ENCODE measurements at regions not wholly inside any gene's neighbourhood (a gene's known extent, or its start where the extent isn't known, plus 50 kb on each side); places are given as distances from the start of the nearest gene placed in this dataset.
"Not testable (repeated sequence)": the region's sequence is repeated elsewhere in the genome, so short reads cannot be mapped to it uniquely, and the experiment has no call there.

DNA sequence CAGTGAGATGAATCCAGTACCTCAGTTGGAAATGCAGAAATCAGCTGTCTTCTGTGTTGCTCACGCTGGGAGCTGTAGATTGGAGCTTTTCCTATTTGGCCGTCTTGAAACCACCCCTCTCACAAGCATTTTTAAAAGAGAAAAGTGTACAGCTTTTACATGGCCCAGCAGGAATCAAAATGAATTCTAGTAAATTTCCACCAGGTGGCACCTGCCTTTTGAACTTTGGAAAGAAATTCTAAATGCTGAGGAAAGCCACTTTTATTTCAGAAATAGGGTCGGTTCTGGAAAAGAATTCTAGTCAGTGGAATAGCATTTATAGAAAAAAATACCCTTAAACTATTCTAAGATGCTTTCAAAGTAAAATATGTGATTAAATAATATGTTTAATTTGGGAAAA, 647.8 kb downstream of the CD109 start:
- no peak for DNase-seq (ENCODE audit: insufficient read length, low spot score)
- FAIRE-seq: no peak

DNA sequence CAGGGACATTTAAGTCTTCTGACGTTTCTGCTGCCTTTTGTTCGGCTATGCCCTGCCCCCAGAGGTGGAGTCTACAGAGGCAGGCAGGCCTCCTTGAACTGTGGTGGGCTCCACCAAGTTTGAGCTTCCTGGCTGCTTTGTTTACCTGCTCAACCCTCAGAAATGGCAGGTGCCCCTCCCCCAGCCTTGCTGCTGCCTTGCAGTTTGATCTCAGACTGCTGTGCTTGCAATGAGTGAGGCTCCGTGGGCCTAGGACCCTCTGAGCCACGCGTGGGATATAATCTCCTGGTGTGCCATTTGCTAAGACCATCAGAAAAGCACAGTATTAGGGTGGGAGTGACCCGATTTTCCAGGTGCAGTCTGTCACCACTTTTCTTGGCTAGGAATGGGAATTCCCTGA, 647.3 kb downstream of the CD109 start:
- not testable (repeated sequence) for FAIRE-seq; DNase-seq (ENCODE audit: insufficient read length, low spot score)

DNA sequence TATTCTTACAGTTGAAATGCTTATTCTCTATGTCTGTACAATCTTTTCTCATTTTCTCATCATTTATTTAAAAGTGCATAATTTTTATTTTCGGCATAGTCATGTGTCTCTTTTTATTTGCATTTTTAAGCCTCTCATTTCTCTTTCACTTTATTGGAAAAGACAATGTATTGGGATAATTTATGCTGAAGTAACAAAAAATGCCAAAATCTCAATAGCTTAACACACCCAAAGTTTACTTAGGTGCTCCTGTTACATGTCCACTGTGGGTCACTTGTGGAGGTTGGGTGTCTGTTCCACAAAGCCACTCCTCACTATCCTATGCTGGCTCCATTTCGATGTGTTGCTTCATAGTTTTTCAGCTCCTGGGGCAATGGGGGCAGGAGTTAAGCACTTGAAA, 638.7 kb downstream of the CD109 start:
- FAIRE-seq (no peak), DNase-seq (ENCODE audit: insufficient read length, low spot score) (no peak)

DNA sequence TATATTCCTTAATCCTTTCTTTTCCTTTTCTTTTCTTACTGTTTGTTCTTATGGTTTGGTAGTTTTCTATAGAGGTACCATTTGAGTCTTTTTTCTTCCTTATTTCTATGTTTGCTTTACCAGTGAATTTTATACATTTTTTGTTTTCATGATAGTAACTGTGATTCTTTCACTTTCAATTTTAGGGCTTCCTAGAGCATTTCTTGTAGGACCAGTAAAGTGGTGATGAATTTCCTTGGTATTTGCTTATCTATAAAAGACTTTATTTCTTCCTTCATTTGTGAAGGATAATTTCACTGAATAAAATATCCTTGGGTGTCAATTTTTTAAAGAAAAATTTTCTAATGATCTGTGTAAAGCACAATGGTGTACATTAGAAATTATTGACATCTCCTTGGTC, 637.4 kb downstream of the CD109 start:
- no peak for DNase-seq (ENCODE audit: insufficient read length, low spot score)
- FAIRE-seq: no peak

DNA sequence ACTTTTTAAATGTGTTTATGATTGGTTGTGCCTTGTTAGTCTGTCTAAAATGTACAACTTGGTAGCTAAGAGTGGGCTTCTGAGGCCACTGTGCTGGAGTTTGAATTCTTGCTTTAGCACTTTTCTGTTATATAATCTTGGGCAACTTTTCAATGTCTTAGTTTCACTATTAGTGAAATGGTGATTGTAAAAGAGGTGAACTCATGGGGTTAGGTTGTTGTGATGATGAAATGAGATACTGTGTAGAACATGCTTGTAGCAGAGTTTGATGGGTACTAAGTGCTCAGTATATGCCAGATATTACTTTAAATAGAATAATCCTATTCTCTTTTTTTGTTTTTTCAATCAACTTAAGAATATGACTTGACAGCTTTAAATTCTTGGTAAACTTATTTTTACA, 624.7 kb downstream of the CD109 start:
- DNase-seq (ENCODE audit: insufficient read length, low spot score): no peak
- FAIRE-seq: no peak

DNA sequence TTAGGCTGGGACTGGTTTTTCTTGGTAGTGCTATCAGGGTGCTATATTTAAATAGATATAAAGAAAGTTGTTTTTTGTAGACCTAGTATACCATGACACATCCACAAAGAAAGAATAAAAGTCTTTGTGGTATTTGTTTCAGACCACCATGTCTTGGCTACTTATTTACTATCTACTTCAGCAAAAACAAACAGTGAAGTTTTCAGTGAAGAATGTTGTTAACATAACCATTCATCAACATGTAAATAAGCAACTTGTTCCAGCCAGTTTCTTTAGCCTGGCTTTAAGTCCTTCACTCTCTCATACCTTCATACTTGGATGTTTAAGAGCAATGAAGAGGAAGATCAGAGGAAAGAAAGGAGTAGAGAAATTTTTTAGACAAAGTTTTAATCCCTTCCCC, 624.1 kb downstream of the CD109 start:
- FAIRE-seq (no peak), DNase-seq (ENCODE audit: insufficient read length, low spot score) (no peak)

DNA sequence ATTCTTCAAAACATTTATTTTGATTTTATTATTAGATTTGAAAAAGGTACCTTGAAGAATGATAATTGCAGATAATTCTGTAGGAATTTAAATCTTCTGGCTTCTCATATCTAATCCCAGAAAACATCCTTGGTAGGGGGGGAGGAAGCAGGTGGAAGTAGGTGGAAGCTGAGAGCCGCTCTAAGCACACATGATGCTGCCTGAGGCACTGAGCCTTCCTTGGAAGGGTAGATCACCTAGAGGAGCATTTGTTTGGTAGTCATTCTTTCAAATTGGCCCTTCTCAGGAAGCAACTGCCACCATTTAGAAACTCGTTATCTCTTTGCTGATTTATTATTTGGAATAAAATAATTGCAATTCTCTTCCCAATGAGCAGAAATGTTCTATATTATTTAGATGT, 623.3 kb downstream of the CD109 start:
- FAIRE-seq: no peak
- no peak for DNase-seq (ENCODE audit: insufficient read length, low spot score)

DNA sequence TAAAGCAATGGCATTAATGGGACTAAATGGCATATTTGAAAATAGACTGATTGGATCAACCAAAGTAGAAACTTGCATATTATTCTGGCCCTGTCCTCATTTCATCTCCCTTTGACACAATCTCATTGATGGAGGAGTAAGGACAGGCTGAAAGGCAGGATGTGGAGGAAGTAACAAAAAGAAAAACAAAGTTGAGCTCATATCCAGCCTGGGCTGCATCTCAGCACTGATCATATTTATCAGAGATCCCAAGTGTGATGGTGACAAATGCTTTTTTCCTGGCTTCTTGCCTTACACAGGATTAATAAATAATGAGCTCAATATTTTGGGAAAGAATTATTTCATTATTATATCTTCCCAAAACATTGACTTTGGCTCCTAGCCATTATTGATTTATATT, 622.7 kb downstream of the CD109 start:
- FAIRE-seq: no peak
- DNase-seq (ENCODE audit: insufficient read length, low spot score): no peak

DNA sequence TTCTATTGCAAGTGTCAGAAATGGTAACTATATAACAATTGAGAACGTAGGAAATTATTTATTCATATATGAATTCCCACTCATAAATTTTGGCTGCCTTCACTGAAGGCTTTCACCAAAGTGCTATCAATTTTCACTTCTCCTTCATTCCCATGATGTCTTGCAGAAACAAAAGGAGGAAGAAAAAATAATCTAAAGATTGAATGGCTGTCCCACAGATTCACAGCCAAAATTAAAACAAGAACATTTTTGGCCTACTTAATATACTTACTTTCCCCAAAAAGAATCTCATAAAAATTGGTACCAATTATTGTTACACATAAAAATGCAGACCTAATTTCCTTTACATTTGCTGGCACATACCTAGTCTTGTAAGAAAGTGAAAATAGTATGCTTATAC, 616.1 kb downstream of the CD109 start:
- FAIRE-seq: no peak
- no peak for DNase-seq (ENCODE audit: insufficient read length, low spot score)

DNA sequence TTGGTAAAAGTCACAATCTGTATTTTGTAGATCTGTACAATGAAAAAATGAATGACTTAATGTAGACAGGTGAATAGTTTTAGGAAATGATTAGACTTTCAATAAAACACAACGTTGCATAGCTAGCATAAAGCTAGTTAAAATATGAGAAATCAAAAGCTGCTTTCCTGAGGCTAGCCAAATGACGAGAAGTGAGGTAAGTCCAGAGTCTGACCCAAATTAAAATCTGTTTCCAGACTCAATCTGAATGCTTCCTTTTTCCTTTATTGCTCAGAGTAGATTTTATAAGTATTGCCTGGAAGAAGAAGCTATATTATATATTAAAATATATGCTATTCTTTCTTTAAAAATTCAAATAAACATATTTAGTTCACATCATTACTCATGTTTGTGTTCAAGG, 615.4 kb downstream of the CD109 start:
- FAIRE-seq: no peak
- DNase-seq (ENCODE audit: insufficient read length, low spot score): no peak

DNA sequence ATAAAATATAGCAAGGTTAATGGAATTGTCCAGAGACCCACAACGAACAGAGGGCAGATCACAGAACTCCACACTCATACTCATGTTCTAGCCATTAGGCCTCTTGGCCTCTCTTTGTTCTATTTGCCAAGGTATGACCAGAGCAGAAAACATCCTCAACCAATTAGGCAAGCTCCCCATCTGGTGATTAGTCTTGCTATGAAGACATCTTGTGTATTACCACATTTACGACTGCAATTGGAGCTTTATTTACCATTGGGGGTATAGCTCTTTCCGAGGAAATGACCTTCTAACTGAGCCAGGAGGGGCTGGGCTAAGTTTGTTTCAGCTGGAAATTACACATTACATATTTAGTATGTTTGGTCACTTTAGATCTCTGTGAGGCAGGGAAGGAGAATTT, 593.9 kb downstream of the CD109 start:
- no peak for FAIRE-seq

DNA sequence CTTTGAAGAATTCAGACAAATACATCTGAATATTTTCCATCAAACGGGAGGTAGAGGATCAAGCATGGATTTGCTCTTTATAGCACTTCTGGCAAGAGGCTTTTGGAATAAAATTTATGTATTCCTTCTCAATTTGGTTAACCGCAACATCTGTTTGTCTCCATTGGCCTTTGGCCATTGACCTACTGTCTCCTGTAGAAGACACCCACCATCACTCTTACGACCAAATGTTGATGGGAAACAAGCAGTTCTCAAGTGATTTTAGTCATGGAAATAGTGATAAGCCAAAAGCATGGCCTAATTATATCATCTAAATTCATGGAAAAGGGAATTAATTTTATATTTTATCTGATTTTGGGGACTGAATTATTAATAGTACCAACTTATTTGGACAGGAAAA, 591.9 kb downstream of the CD109 start:
- DNase-seq (ENCODE audit: insufficient read length, low spot score) (no peak), FAIRE-seq (no peak)

More for the DNA sequence above, 593.9 kb downstream of the CD109 start:
- DNase-seq (ENCODE audit: insufficient read length, low spot score): no peak

DNA sequence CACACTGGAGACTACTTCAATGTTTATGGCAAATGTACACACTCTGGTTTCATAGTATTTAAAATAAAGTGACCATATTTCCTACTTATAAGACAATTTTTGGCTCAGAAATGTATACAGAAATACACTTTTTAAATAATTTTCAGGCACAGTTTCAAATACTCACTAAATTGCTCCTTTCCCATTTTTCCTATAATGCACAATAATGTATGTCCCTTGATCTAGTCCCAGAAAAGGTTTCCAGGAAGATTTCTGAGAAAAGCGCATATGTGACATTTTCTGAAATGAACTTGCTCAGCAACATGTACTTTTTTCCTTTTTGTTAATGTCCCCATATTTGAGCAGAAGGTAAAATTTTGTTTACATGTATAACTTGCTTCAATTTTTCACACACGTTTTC, 591.4 kb downstream of the CD109 start:
- DNase-seq (ENCODE audit: insufficient read length, low spot score): no peak
- no peak for FAIRE-seq

DNA sequence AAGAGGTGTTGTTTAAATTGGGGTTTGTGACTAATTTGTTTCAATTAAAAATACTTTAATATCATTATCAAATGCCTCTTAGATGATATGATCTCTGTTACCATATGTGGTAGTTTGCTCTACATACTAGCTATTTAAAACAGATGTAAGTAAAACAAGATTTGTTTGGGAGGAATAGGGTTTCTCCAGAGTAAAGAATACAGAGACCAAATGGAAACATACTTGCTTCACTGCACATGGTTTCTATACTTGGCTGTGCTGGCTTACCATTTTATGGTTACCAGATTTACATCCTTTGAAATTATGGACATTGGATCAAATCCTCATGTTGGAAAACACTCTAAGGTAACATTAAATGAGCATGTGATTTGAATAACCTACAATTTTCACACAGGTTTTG, 588.3 kb downstream of the CD109 start:
- DNase-seq (ENCODE audit: insufficient read length, low spot score) (no peak), FAIRE-seq (no peak)

DNA sequence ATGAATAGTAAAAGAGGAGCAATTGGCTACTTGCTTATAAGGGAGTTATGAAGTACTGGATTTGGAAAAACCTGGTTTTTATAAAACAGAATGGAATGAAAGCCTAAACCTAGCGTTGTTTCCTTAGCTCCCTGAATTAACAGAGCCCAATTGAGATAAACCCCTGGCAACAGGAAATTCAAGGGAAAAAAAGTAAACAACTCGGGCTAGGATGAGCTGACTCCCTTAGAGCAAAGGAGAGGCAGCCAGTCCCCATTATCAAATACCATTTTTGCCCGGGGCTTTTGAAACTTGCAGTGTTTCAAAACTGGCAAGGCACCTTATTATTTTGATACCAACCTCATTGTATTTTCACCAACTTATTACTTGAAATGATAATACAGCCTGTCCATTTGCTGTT, 587.5 kb downstream of the CD109 start:
- FAIRE-seq (no peak), DNase-seq (ENCODE audit: insufficient read length, low spot score) (no peak)

DNA sequence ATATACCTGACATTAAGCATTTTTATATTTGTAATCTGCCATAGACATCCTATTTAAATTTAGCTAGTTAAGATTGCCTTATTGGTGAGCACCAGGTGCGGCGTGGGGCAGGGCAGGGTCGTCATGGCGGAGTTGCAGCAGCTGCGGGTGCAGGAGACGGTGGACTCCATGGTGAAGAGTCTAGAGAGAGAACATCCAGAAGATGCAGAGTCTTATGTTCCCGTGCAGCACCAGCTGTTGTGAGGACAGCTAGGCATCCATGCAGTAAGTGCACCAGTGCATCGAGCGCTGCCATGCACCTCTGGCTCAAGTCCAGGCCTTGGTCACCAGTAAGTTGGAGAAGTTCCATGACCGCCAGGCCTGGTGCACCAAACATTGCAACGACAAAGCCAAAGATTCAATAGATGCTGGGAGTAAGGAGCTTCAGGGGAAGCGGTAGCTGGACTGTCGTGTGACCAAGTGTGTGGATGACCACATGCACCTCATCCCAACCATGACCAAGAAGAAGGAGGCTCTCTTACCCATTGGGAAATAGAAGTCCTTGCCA, 586.2 kb downstream of the CD109 start:
- no peak for DNase-seq (ENCODE audit: insufficient read length, low spot score)
- no peak for FAIRE-seq

DNA sequence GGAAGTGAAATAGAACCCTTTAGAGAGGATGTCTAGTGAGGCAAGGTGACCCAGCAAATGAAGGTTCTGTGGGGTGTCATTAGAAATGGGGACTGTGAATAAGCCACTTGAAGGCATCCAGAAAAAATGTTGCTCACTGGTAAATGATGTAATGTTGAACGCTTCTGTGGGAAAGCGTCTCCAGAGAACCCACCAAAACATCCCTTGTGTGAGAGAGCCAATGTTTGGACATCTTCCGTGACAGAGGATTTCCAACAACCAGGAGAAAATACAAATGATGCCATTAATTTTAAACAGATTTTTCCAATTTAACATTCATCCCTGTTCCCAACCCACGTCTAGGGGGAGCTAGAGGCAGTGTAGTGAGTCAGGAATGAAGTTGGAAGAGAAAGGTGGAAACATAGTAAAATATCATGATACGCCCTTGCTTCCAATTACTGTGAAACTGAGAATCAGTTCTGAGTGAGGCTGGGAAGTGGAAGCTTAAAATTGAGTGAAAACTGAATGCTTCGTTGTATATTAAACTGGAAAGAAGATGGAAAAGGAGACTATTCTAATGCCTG, 584.2 kb downstream of the CD109 start:
- FAIRE-seq (no peak), DNase-seq (ENCODE audit: insufficient read length, low spot score) (no peak)

DNA sequence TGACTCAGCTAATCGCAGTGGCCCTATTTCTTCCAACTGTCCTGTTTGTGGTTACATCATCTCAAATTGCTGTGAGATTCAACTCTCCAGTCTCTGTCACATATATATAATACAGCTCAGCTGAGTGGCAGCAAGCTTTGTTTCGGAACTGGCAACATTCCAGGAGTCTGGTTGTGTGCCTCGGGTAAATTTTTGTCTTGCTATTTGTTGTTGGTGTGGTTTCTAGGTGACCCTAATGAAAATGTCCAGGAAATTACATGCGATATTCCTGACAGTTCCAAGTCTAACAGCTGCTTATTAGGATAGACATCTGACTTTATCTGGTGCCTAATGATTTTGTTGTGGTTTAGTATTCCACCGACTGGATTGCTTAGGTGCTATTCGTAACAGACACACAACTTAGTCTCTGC, 581.8 kb downstream of the CD109 start:
- DNase-seq (ENCODE audit: insufficient read length, low spot score) (no peak), FAIRE-seq (no peak)

DNA sequence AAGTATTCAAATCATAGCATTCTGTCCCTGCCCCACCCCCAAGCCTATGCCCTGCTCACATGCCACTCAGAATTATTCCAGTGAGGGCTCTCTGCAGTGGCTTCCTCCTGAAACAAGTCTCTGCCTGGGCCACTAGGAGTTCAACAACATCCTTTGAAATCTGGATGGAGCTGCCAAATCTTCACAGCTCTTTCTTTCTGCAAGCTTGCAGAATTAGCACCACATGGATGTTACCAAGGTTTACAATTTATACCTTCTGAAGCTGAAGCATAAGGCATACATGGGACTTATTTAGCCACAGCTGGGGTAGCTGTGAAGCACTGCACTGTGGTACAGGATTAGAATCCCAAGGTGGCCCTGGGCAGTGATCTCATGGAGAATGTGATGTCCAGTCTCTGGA, 577.5 kb downstream of the CD109 start:
- DNase-seq (ENCODE audit: insufficient read length, low spot score): no peak
- FAIRE-seq: no peak

DNA sequence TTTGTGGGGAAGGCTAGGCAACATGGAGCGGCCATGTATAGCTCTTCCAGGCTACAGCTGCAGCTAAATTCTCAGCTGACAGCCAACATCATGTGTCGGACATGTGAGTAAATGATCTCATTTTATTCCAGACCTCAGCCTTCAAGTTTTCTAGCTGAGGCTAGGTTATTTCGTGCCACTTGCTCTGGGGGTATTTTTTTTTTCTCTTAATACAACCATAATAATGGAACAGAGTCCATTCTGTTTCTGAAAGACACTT, 573.5 kb downstream of the CD109 start:
- FAIRE-seq (no peak), DNase-seq (ENCODE audit: insufficient read length, low spot score) (no peak)

DNA sequence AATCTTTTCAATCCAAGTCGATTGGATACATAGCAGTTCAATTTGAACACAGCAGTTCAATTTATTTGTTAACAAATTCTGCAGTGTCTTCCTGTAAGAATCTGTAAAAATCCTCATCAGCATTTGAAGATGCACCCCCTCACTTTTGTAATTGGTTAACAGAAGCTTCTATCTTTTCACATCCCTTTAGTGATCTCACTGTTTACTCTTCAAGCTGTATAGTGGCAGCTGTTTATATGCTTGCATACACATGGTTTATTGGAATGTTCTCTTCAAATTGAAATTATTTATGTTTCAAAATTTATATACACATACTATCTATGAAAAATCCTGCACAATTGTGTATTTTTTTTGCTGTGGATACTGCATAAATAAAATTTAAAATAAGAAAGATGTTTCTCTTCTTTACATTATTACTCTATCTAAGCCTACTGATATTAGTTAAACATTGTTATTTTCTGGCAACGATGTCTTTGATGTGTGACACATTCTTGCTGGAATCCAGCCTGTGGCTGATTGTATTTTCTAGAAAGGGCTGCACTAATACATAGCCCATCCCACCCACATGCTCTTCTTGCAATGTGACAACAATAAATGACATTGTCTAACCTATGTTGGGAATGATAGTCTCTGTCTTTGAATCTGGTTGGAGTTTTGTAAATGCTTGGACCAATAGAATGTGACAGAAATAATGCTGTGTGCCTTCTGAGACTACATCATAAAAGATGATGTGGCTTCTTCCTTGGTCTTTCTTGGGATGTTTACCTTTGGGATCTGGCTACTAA, 573.0 kb downstream of the CD109 start:
- FAIRE-seq: no peak
- DNase-seq (ENCODE audit: insufficient read length, low spot score): no peak

DNA sequence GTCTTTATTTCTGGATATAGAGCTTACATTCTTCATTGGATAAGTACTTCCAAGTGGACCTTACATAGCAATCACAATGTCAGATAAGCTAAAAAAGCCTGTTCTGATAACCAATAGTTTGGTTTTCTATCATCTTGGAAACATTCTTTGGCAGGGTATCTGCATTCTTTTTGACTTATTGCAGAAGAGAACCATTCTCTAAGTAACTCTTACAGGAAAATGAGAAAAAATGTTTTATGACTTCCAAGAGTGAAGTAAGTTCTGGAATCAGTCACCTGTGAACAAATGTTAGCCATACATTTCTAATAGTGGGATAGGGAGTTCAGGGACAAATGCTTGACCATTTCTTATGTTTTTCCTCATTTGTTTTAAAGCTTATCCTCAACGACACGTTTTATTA, 564.0 kb downstream of the CD109 start:
- no peak for FAIRE-seq

DNA sequence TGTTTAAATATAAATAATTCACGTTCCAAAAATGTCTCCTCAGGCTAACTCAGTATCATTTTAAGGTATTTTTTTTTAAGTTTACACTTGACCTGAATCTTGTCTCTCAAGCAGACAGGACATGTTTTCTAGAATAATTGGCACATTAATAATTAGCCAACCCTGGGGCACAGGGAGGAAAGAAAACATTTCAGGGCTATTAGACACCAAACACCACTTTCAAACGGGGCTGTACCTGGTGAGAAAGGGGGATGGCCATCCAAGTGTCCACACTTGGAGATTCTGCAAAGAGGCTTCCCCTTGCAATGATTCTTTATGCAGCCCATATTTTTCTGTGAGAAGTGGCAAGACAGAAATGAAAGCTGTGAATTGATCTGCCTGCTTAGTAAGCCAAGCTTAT, 560.8 kb downstream of the CD109 start:
- FAIRE-seq (no peak), DNase-seq (ENCODE audit: insufficient read length, low spot score) (no peak)

More for the DNA sequence above, 564.0 kb downstream of the CD109 start:
- DNase-seq (ENCODE audit: insufficient read length, low spot score): no peak
